Left ventricle myocardium superior (tissue), 1 donor: ENCODE measurements at regions not wholly inside any gene's neighbourhood (a gene's known extent, or its start where the extent isn't known, plus 50 kb on each side); places are given as distances from the start of the nearest gene placed in this dataset.

Experiments
- ATAC-seq: fragments of 200-7000 bp; cut with Tn5 transposase; one replicate; pipeline ENCODE4 v1.9.1; 2020; ENCODE audit warnings: mild to moderate bottlenecking, moderate library complexity
- DNase-seq: peaks from one replicate; pipeline ENCODE4 v3.0.0-alpha.2; 2020
- intact Hi-C: fragments of 100-400 bp; cut with micrococcal nuclease; formaldehyde crosslinking; loops from one replicate; pipeline ENCODE4 v1.11.0; 2022
- donor health status: DM: no; HTN: yes; CAD: no; lungs with severe emphysema.

GRCh38 chr11:111444040-111444439 is 65.0 kb upstream of the POU2AF1 start:
- DNase-seq: no peak
- no peak for ATAC-seq
- intact Hi-C loops: no loop called here

- ATAC-seq: no peak
- intact Hi-C loops: no loop called here
- no peak for DNase-seq
Measured at GRCh38 chr11:111443640-111444039, 64.6 kb upstream of the POU2AF1 start.

- intact Hi-C loops: no loop called here
- DNase-seq: no peak
- no peak for ATAC-seq
Measured at GRCh38 chr11:111443032-111443431, 64.0 kb upstream of the POU2AF1 start.

- intact Hi-C loops: no loop called here
- no peak for DNase-seq
Measured at GRCh38 chr11:111441443-111441842, 62.4 kb upstream of the POU2AF1 start.

GRCh38 chr11:111440416-111441205 is 61.5 kb upstream of the POU2AF1 start:
- ATAC-seq (no peak), DNase-seq (no peak)
- intact Hi-C loops: no loop called here

More at GRCh38 chr11:111441443-111441842, 62.4 kb upstream of the POU2AF1 start:
- no peak for ATAC-seq

GRCh38 chr11:111439901-111440300 is 60.8 kb upstream of the POU2AF1 start:
- no peak for DNase-seq
- intact Hi-C loops: no loop called here
- ATAC-seq: no peak

GRCh38 chr11:111438846-111439520 is 59.9 kb upstream of the POU2AF1 start:
- no peak for ATAC-seq
- no peak for DNase-seq
- intact Hi-C loops: no loop called here

GRCh38 chr11:111438168-111438567 is 59.1 kb upstream of the POU2AF1 start:
- intact Hi-C loops: no loop called here
- DNase-seq (no peak), ATAC-seq (no peak)

- ATAC-seq: no peak
- intact Hi-C loops: no loop called here
- no peak for DNase-seq
Measured at GRCh38 chr11:111435046-111435698, 56.1 kb upstream of the POU2AF1 start.

- DNase-seq (no peak), ATAC-seq (peak; percentile 51)
- intact Hi-C loops: no loop called here
Measured at GRCh38 chr11:111429066-111429506, 50.0 kb upstream of the POU2AF1 start.
